ENCODE measurements at regions not wholly inside any gene's neighbourhood (a gene's known extent, or its start where the extent isn't known, plus 50 kb on each side); places are given as distances from the start of the nearest gene placed in this dataset.

DNA sequence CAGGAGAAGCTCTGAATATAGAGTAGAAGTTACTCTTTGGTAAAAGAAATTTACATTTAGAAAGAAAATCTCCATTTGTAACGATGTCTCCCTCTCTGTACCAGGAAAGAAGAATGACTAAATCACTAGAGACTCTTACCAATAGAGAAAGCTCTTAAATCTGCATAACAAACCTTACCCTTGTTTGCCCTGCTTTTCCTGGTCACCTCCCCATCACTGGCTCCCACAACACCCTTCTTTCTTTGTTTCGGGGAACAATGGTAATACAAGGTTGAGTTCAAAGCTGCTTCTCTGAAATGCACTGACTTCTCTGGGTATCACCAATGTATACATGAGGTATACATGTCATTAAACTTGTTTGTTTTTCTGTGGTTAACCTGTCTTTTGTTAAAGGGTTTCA lies 351.1 kb upstream of the FLRT2 start:
- no peak overlapping the region for H2AK5ac ChIP-seq (ENCODE audit: low read length, severe bottlenecking)
- no peak overlapping the region for H3K4me3 ChIP-seq (ENCODE audit: insufficient read depth in 1 of 2, low read depth in 1 of 2, low read length in 2 of 2)
- H4K8ac ChIP-seq (ENCODE audit: low read length): no peak overlapping the region
- H2BK5ac ChIP-seq (ENCODE audit: low read depth, low read length, poor library complexity, severe bottlenecking): no peak overlapping the region
- H3K14ac ChIP-seq (ENCODE audit: low read length in 2 of 2): no peak overlapping the region
- no peak overlapping the region for H3K18ac ChIP-seq (ENCODE audit: low read depth in 1 of 2, low read length in 2 of 2)
- no peak overlapping the region for H2BK15ac ChIP-seq (ENCODE audit: low read depth, poor library complexity, severe bottlenecking)
- no peak overlapping the region for H3K9ac ChIP-seq (ENCODE audit: low read length)
- H3K4me1 ChIP-seq (ENCODE audit: control insufficient read depth, insufficient read depth, low read depth, low read length): no peaks in the 10 kb centered on the region
- 71% methylated on average over 2 of the region's 2 CpGs for WGBS
- no peak overlapping the region for H3K4ac ChIP-seq (ENCODE audit: low read depth in 1 of 2, low read length in 2 of 2)
- H3K4me2 ChIP-seq (ENCODE audit: low read length, poor library complexity, severe bottlenecking): no peak overlapping the region
- H4K91ac ChIP-seq (ENCODE audit: low read length): no peak overlapping the region
- no peak overlapping the region for H2BK12ac ChIP-seq (ENCODE audit: low read length in 2 of 2)
- no peak overlapping the region for H2BK120ac ChIP-seq (ENCODE audit: low read depth, low read length)
- no peak overlapping the region for H3K23ac ChIP-seq (ENCODE audit: low read length in 2 of 2)
- H2AFZ ChIP-seq (ENCODE audit: low read depth, low read length): no peak overlapping the region
- H3K79me1 ChIP-seq (replicated peaks; ENCODE audit: low read length, poor library complexity, severe bottlenecking): no peaks in the 10 kb centered on the region
- no peak for DNase-seq
- peaks cover 3% of the 10 kb centered on the region for H3K9me3 ChIP-seq (ENCODE audit: control insufficient read depth, low read length)
- H3K27ac ChIP-seq (ENCODE audit: low read length, poor library complexity, severe bottlenecking): no peak overlapping the region
- no peaks in the 10 kb centered on the region for H3K27me3 ChIP-seq (ENCODE audit: control insufficient read depth in 1 of 2, insufficient read depth in 1 of 2, low read length in 2 of 2)
- no peaks in the 10 kb centered on the region for H3K36me3 ChIP-seq (ENCODE audit: control insufficient read depth in 1 of 2, insufficient read depth in 2 of 2, low read depth in 1 of 2, low read length in 2 of 2)

DNA sequence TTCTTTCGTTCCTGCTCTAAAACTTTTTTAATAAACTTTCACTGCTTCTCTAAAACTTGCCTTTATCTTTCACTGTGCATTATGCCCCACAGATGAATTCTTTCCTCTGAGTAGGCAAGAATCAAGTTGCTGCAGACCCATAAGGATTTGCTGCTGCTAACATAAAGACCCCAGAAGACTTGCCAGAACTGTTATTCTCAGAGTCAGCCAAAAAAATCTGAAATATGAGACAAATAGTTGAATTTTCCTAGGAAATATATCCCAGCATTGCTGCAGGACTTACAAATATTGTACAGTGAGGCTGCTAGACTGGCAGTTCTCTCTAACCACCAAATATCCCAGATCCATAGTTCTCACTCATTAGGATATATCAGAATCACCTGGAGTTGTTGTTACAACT lies 349.1 kb upstream of the FLRT2 start:
- no peaks in the 10 kb centered on the region for H3K79me1 ChIP-seq (replicated peaks; ENCODE audit: low read length, poor library complexity, severe bottlenecking)
- H3K4me2 ChIP-seq (ENCODE audit: low read length, poor library complexity, severe bottlenecking): no peak overlapping the region
- no peak overlapping the region for H3K4me3 ChIP-seq (ENCODE audit: insufficient read depth in 1 of 2, low read depth in 1 of 2, low read length in 2 of 2)
- H3K23ac ChIP-seq (ENCODE audit: low read length in 2 of 2): no peak overlapping the region
- H2BK5ac ChIP-seq (ENCODE audit: low read depth, low read length, poor library complexity, severe bottlenecking): no peak overlapping the region
- no peak overlapping the region for H2AK5ac ChIP-seq (ENCODE audit: low read length, severe bottlenecking)
- no peak overlapping the region for H3K9ac ChIP-seq (ENCODE audit: low read length)
- no peak overlapping the region for H3K14ac ChIP-seq (ENCODE audit: low read length in 2 of 2)
- no peaks in the 10 kb centered on the region for H3K36me3 ChIP-seq (ENCODE audit: control insufficient read depth in 1 of 2, insufficient read depth in 2 of 2, low read depth in 1 of 2, low read length in 2 of 2)
- no peak overlapping the region for H2BK120ac ChIP-seq (ENCODE audit: low read depth, low read length)
- no peaks in the 10 kb centered on the region for H3K4me1 ChIP-seq (ENCODE audit: control insufficient read depth, insufficient read depth, low read depth, low read length)
- no peak overlapping the region for H3K18ac ChIP-seq (ENCODE audit: low read depth in 1 of 2, low read length in 2 of 2)
- no peak overlapping the region for H3K4ac ChIP-seq (ENCODE audit: low read depth in 1 of 2, low read length in 2 of 2)
- WGBS: 98% methylated on average over 1 of the region's 1 CpG
- H3K27ac ChIP-seq (ENCODE audit: low read length, poor library complexity, severe bottlenecking): no peak overlapping the region
- no peak overlapping the region for H2BK15ac ChIP-seq (ENCODE audit: low read depth, poor library complexity, severe bottlenecking)
- no peak overlapping the region for H4K8ac ChIP-seq (ENCODE audit: low read length)
- peaks cover 3% of the 10 kb centered on the region for H3K9me3 ChIP-seq (ENCODE audit: control insufficient read depth, low read length)
- no peaks in the 10 kb centered on the region for H3K27me3 ChIP-seq (ENCODE audit: control insufficient read depth in 1 of 2, insufficient read depth in 1 of 2, low read length in 2 of 2)
- H2AFZ ChIP-seq (ENCODE audit: low read depth, low read length): no peak overlapping the region
- H4K91ac ChIP-seq (ENCODE audit: low read length): no peak overlapping the region
- DNase-seq: no peak
- no peak overlapping the region for H2BK12ac ChIP-seq (ENCODE audit: low read length in 2 of 2)

- no peak overlapping the region for H4K8ac ChIP-seq (ENCODE audit: low read length)
- H2BK120ac ChIP-seq (ENCODE audit: low read depth, low read length): no peak overlapping the region
- no peak overlapping the region for H2AFZ ChIP-seq (ENCODE audit: low read depth, low read length)
- no peak overlapping the region for H2AK5ac ChIP-seq (ENCODE audit: low read length, severe bottlenecking)
- DNase-seq: no peak
- no peaks in the 10 kb centered on the region for H3K36me3 ChIP-seq (ENCODE audit: control insufficient read depth in 1 of 2, insufficient read depth in 2 of 2, low read depth in 1 of 2, low read length in 2 of 2)
- H3K4me3 ChIP-seq (ENCODE audit: insufficient read depth in 1 of 2, low read depth in 1 of 2, low read length in 2 of 2): no peak overlapping the region
- 89% methylated on average over 3 of the region's 4 CpGs for WGBS
- no peak overlapping the region for H3K4ac ChIP-seq (ENCODE audit: low read depth in 1 of 2, low read length in 2 of 2)
- H4K91ac ChIP-seq (ENCODE audit: low read length): no peak overlapping the region
- H3K9ac ChIP-seq (ENCODE audit: low read length): no peak overlapping the region
- no peak overlapping the region for H3K4me2 ChIP-seq (ENCODE audit: low read length, poor library complexity, severe bottlenecking)
- H3K27ac ChIP-seq (ENCODE audit: low read length, poor library complexity, severe bottlenecking): no peak overlapping the region
- no peak overlapping the region for H3K18ac ChIP-seq (ENCODE audit: low read depth in 1 of 2, low read length in 2 of 2)
- H3K14ac ChIP-seq (ENCODE audit: low read length in 2 of 2): no peak overlapping the region
- no peaks in the 10 kb centered on the region for H3K4me1 ChIP-seq (ENCODE audit: control insufficient read depth, insufficient read depth, low read depth, low read length)
- no peak overlapping the region for H3K23ac ChIP-seq (ENCODE audit: low read length in 2 of 2)
- no peak overlapping the region for H2BK15ac ChIP-seq (ENCODE audit: low read depth, poor library complexity, severe bottlenecking)
- no peaks in the 10 kb centered on the region for H3K79me1 ChIP-seq (replicated peaks; ENCODE audit: low read length, poor library complexity, severe bottlenecking)
- no peak overlapping the region for H2BK12ac ChIP-seq (ENCODE audit: low read length in 2 of 2)
- H3K27me3 ChIP-seq (ENCODE audit: control insufficient read depth in 1 of 2, insufficient read depth in 1 of 2, low read length in 2 of 2): no peaks in the 10 kb centered on the region
- peaks cover 3% of the 10 kb centered on the region for H3K9me3 ChIP-seq (ENCODE audit: control insufficient read depth, low read length)
- no peak overlapping the region for H2BK5ac ChIP-seq (ENCODE audit: low read depth, low read length, poor library complexity, severe bottlenecking)
Measured at GRCh38 chr14:85182282-85182681, 347.7 kb upstream of the FLRT2 start.

DNA sequence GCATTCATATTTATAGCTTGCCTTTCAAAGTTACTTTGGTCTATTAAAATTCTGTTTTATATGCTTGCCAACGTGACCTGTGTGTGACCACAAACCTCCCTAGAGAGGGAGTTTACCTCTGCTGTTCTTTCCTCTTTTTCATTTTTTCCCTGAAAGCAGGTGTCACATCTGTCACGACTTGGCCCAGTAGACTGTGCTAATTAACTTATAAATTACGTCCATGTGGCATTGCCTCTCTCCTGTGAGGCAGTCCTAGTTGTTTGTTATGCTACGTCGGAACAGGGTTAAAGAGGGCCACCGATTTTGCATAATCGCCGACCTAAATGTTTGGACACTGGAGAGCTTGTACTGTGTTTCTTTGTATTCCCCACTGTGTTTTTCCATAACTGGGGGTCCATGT lies 343.9 kb upstream of the FLRT2 start:
- no peak overlapping the region for H3K23ac ChIP-seq (ENCODE audit: low read length in 2 of 2)
- no peak for DNase-seq
- no peak overlapping the region for H3K27ac ChIP-seq (ENCODE audit: low read length, poor library complexity, severe bottlenecking)
- H3K4ac ChIP-seq (ENCODE audit: low read depth in 1 of 2, low read length in 2 of 2): no peak overlapping the region
- H2BK5ac ChIP-seq (ENCODE audit: low read depth, low read length, poor library complexity, severe bottlenecking): no peak overlapping the region
- WGBS: 97% methylated on average over 8 of the region's 8 CpGs
- no peak overlapping the region for H3K4me3 ChIP-seq (ENCODE audit: insufficient read depth in 1 of 2, low read depth in 1 of 2, low read length in 2 of 2)
- no peak overlapping the region for H2BK15ac ChIP-seq (ENCODE audit: low read depth, poor library complexity, severe bottlenecking)
- H4K91ac ChIP-seq (ENCODE audit: low read length): no peak overlapping the region
- H2BK12ac ChIP-seq (ENCODE audit: low read length in 2 of 2): no peak overlapping the region
- no peak overlapping the region for H3K4me2 ChIP-seq (ENCODE audit: low read length, poor library complexity, severe bottlenecking)
- H3K36me3 ChIP-seq (ENCODE audit: control insufficient read depth in 1 of 2, insufficient read depth in 2 of 2, low read depth in 1 of 2, low read length in 2 of 2): no peaks in the 10 kb centered on the region
- no peak overlapping the region for H4K8ac ChIP-seq (ENCODE audit: low read length)
- no peak overlapping the region for H2AK5ac ChIP-seq (ENCODE audit: low read length, severe bottlenecking)
- no peaks in the 10 kb centered on the region for H3K27me3 ChIP-seq (ENCODE audit: control insufficient read depth in 1 of 2, insufficient read depth in 1 of 2, low read length in 2 of 2)
- no peak overlapping the region for H2BK120ac ChIP-seq (ENCODE audit: low read depth, low read length)
- H3K18ac ChIP-seq (ENCODE audit: low read depth in 1 of 2, low read length in 2 of 2): no peak overlapping the region
- H3K4me1 ChIP-seq (ENCODE audit: control insufficient read depth, insufficient read depth, low read depth, low read length): no peaks in the 10 kb centered on the region
- no peaks in the 10 kb centered on the region for H3K79me1 ChIP-seq (replicated peaks; ENCODE audit: low read length, poor library complexity, severe bottlenecking)
- H3K14ac ChIP-seq (ENCODE audit: low read length in 2 of 2): no peak overlapping the region
- H3K9ac ChIP-seq (ENCODE audit: low read length): no peak overlapping the region
- H2AFZ ChIP-seq (ENCODE audit: low read depth, low read length): no peak overlapping the region
- no peaks in the 10 kb centered on the region for H3K9me3 ChIP-seq (ENCODE audit: control insufficient read depth, low read length)
